HG03354 (cell line): ENCODE measurements at regions not wholly inside any gene's neighbourhood (a gene's known extent, or its start where the extent isn't known, plus 50 kb on each side); places are given as distances from the start of the nearest gene placed in this dataset.
"Not testable (repeated sequence)": the region's sequence is repeated elsewhere in the genome, so short reads cannot be mapped to it uniquely, and the experiment has no call there.

Experiments
- ATAC-seq: cut with Tn5 transposase; IDR thresholded peaks from one replicate; pipeline ENCODE4 v1.9.1; 2021; ENCODE audit warnings: mild to moderate bottlenecking; ENCODE audit not compliant: unreplicated experiment, poor library complexity, severe bottlenecking

DNA sequence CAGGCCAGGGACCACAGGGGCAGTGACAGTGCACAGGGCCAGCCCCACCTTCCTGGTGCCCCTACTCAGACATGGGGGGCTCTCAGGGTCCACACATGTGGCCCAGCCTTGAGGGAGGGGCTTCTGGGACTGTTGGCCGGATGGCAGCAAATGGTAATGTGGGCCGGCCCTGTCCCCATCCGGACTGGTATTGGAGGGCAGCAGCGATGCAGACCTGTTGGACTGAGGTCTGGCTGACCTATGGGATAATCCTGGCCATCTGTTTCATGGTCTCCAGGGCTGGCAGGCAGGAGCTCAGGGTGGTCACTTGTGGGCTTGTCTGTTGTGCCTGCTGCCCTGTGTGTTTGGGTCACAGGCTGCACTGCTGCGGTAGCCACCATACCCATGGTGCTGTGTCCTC, 387.5 kb downstream of the TMEM121 start:
- ATAC-seq = no peak

GRCh38 chr14:105914281-105914680, 387.9 kb downstream of the TMEM121 start:
- not testable (repeated sequence) for ATAC-seq

- ATAC-seq = no peak
Measured at GRCh38 chr14:105914738-105915385, 388.5 kb downstream of the TMEM121 start.

DNA sequence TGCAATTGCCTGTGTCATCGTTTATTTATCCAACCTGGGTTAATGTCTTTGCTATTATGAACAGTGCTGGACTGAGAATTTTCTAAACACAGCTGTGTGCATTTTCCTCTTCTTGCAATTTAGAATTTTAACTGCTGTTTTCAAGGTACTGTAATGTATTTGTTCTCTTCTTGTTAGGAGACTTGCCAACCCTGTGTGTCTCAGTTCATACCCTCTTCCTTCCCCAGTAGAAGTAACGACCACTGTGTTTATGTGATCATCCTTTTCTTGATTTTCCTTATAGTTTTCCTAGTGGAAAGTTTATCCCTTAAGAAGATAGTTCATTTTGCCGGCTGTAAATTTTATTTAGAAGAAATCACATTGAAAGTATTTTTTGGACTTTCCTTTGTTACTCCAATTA, 389.2 kb downstream of the TMEM121 start:
- not testable (repeated sequence) for ATAC-seq

DNA sequence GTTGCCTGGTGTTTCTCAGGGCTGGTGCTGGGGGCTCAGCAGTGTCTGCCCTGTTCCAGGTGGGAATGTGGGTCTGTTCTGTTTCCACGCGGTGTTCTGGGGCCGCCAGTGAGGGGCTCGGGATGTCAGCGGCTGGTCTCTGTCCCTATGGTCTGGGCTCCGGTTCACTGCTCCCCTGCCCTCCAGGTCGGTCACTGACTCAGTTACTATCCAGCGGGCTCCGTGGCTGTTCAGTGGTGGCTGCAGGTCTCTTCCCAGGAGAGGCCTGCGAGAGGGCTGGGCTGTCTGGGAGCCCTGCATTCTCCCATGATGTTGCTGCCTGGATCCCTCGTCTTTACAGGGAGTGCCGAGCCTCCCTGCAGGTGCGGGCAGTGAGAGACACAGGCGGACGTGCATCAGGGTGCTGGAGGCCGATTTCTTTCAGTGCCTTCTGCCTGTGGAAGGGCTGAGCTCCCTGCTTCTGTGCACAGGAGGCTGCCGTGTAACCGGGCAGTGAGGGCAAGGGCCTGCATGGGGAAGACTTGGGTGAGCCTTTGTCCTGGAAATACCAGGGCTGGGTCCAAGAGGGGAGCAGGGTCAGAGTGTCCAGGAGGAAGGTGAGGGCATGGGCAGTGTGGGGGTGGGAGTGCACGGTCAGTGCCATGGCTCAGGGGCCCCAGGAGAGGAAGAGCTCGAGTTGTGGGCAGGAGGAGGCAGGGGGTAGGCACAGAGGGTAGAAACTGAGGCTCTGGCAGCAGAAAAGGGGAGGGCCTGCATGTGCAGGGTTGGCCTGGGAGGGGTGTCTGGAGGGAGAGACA, 391.0 kb downstream of the TMEM121 start:
- not testable (repeated sequence) for ATAC-seq

DNA sequence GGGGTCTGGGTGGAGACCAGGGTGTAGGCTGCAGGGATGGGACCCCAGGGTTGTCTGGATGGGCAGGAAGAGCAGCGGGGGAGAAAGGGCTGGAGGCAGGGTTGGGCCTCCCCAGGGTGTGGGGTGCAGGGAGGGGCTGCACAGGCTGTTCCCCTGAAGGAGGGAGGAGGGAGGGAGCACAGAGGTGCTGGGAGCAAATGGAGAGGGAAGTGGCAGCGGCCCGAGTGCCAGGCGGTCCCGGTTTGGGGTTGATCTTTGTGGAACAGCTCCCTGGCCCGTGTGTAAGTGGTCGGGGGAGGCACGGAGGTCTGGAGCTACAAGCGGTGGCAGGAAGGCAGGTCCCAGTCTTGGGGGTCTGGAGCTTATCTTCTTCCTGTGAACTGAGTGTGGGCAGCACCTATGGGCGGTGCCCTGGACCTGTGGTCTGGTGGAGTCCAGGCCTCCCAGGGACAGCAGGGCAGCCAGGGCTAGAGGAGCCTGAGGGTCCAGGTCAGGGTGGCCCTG, 391.6 kb downstream of the TMEM121 start:
- ATAC-seq = no peak

DNA sequence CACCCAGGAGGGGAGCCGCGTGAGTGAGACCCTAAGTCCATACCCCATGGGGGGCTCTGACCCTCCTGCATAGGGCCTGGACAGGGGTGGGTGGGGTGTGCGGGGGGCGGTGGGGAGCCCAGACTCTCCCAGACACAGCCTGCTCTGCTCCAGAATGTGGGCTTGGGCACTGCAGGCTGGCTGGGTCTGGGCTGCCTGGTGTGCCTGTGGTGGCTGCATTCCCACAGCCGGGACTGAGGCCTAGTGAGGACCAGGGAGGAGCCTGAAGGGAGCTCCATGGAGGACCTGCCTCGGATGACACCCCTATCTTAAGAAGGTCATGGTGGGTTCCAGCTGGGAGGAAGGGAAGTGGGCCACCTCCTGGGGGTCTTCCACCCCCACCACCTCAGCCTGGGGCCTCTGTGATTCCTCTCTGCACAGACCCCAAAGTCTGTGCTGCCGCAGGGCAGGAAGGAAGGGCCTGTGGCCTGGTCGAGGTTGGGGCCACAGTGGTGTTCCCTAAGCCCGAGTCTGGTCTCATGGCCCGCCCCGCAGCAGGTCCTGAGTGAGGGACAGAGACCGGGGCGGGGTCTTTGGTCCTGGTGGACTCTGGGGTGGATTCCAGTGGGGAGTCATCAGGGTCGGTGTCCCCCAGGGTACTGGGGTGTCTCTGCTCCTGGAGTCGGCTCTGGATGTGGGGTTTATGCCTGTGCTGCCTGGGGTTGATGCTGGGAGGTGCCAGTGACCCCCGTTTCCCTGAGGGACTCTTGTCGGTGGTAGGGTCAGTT, 392.3 kb downstream of the TMEM121 start:
- no peak for ATAC-seq

- ATAC-seq = no peak
Measured at GRCh38 chr14:105919458-105920150, 393.2 kb downstream of the TMEM121 start.

- not testable (repeated sequence) for ATAC-seq
Measured at GRCh38 chr14:105920151-105920700, 393.8 kb downstream of the TMEM121 start.

DNA sequence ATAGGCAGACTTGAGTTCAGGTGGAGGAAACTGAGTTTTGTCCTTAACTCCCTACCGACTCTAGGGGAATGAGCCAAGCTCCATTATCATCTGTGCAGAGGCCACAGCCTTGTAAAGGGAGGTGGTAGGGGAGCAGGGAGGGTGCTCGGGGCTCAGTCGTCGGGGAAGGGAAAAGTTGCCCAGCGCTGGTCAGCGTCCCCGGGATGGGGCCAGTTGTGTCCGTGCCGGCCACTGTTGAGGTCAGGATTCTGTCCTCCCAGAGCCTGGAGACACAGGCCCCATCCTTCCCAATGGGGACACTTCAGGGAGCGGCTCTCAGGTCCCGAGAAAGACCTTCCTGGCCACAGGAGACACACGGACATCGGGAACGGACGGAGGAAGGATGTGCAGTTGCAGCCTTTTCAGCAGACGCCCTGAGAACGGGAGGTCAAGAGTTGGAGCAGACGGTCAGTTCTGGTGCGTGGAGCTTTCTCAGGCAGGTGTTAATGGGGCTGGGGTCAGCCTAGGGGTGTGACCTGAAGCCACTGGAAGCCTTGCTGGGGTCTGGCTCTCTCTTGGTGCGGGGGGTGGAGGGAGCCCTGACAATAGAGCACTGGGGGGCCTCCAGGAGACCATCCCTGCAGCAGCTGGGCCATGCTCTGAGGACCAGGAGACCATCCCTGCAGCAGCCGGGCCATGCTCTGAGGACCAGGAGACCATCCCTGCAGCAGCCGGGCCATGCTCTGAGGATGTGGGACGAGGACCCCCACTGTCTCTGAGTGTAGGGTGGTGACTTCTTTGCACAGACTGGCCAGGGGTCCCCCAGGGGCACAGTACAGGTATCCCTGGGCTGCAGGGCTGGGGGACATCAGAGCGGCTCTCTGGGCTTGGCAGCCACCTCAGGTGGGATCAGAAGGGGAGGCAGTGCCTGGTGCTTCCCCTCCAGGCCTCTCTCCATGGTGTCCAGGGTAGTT, 394.7 kb downstream of the TMEM121 start:
- ATAC-seq = not testable (repeated sequence)

DNA sequence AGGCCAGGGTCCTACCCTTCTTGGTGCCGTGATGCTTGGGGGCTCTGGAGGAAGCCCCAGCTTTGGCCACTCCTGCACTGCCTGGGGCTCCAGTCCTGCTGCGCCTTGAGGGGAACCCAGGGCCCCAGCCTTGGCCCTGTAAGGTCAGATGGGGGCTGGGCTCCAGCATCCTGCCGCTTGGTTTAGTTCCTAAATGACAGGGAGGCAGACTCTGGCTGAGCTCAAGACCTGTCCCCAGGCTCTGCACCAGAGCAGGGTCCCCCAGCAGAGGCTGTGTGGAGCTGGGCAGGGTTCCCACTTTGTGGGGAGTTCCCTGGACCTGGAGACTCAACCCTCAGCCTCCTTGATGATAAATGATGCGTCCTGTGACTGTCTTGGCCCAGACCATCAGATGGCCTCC, 395.4 kb downstream of the TMEM121 start:
- not testable (repeated sequence) for ATAC-seq

DNA sequence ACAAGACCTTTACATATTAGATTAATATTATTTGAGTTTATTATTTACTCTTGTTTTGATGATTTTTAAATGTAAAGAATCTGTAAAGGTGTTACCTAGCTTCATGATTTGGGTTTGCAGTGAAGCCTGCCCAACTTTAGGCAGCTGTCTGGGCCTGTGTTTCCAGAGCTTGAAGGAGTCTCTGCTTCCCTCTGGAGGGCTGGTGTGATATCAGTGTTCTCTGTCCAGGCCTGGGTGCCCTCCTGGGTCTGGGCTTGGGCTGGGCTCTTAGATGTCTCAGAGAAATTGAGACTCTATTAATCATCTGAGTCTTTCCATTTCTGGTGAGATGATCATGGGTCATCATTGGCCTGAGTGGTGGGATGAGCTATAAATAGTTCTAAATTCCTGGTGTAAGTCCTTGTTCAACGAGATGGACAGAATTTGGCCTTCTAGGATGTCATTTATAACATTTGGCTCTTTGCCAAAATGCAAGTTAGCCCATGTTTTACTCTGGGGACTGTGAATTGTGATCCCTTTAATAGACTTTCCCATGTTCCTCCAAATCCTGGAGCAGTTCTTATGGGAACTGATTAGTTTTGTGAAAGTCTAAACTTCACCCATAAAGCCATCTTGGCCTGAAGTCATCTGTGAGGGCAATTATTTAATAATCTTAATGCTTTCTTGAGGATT, 397.3 kb downstream of the TMEM121 start:
- not testable (repeated sequence) for ATAC-seq

- no peak for ATAC-seq
Measured at GRCh38 chr14:105924951-105925591, 398.7 kb downstream of the TMEM121 start.

GRCh38 chr14:105925615-105926372, 399.4 kb downstream of the TMEM121 start:
- ATAC-seq = no peak

DNA sequence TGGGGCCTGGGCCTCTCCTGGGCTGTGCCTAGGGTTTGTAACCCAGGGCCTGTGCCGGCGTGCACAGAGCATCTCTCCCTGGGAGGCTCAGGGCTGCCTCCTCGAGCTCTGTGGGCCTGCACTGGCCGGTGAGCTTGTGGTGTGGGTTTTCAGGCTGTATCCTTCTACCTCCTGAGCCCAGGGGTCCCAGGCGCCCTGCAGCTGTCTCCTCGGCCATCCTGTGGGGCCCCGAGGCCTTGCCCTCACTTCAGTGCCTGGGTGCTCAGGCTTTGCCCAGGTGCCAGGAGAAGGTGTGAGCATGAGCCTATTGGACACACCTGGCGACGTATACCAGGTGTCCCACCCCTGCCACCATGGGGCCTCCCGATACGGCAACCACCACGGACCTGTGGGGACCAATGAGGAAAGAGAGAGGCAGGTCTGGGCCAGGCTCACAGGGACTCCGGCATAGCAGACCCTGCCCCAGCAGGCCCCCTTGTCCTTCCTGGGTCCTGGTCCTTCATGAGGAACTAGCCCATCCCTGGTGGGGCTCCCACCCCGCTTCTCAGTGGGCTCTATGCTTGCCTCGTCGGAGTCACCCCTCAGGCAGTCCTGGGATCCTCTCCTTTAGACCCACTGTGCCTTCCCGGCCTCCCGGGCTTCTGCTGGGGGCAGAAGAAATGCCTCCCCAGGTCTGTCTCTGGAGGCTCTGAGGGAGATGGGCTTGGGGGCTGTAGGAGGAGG, 400.2 kb downstream of the TMEM121 start:
- no peak for ATAC-seq
